HepG2 (cell line): ENCODE measurements at regions not wholly inside any gene's neighbourhood (a gene's known extent, or its start where the extent isn't known, plus 50 kb on each side); places are given as distances from the start of the nearest gene placed in this dataset.

ENCODE experiments used
- ATAC-seq: fragments of 200-7000 bp; cut with Tn5 transposase; 3 replicates; pipeline ENCODE4 v1.9.1; 2020; ENCODE audit warnings: mild to moderate bottlenecking, moderate library complexity
- BruUV-seq: library from RNA; stranded (reverse); fragments of 400-500 nt; replicated peaks from 2 replicates; lab custom pipeline; 2021; lab: Mats Ljungman, UMichigan
- CTCF ChIA-PET: fragments of 300-600 bp; formaldehyde crosslinking; extraction: SDS; loops from one replicate; lab custom pipeline; 2021; ENCODE audit warnings: low total read pairs, inconsistent platforms, low intra/inter-chr PET ratio; lab: Yijun Ruan, JAX
- POLR2A ChIA-PET: fragments of 350-600 bp; sonication (Branson Sonifier 250); formaldehyde crosslinking; loops from one replicate; lab custom pipeline; 2020; ENCODE audit warnings: antibody characterized with exemption, inconsistent platforms; lab: Yijun Ruan, JAX
- DNase-seq: peaks from one replicate; pipeline ENCODE4 v3.0.0-alpha.2; 2015; ENCODE audit warnings: low spot score
- FAIRE-seq: peaks from 3 replicates; lab custom pipeline; 2011; peaks lifted over from hg19 to GRCh38; lab: Jason Lieb, UNC
- H2AFZ ChIP-seq: one replicate; pipeline ENCODE4 v1.6.1; 2011; ENCODE audit warnings: low read length, inconsistent platforms
- H3K27ac ChIP-seq: fragments of 300-600 bp; 3 replicates; pipeline ENCODE4 v1.8.0; 2011; ENCODE audit warnings: mixed run types, mild to moderate bottlenecking, mixed read lengths, low read length, inconsistent platforms; ENCODE audit not compliant: insufficient read depth; ENCODE audit errors: extremely low read length
- H3K27me3 ChIP-seq, 2 experiments: fragments of 200-600 bp in 1 of 2; 2 replicates in 1 of 2; 3 replicates in 1 of 2; pipeline versions ENCODE4 v1.6.0 to v1.8.0; 2011; ENCODE audit warnings: low read length in 2 of 2, mild to moderate bottlenecking in 2 of 2, moderate library complexity in 2 of 2, inconsistent platforms in 1 of 2; ENCODE audit not compliant: insufficient read depth in 2 of 2, control insufficient read depth in 1 of 2
- H3K36me3 ChIP-seq, 2 experiments: fragments of 200-600 bp in 1 of 2; replicated peaks in 1 of 2; 2 replicates in 1 of 2; 3 replicates in 1 of 2; pipeline versions ENCODE4 v1.5.1 to v1.8.0; 2011; ENCODE audit warnings: low read length in 2 of 2, inconsistent platforms in 1 of 2; ENCODE audit not compliant: insufficient read depth in 2 of 2, control insufficient read depth in 1 of 2
- H3K4me1 ChIP-seq: 2 replicates; pipeline ENCODE4 v1.5.1; 2012; ENCODE audit warnings: low read length, inconsistent platforms; ENCODE audit not compliant: insufficient read depth
- H3K4me2 ChIP-seq: 2 replicates; pipeline ENCODE4 v1.6.0; 2011; ENCODE audit warnings: low read depth, low read length, inconsistent platforms
- H3K4me3 ChIP-seq, 3 experiments: fragments of 200-600 bp in 1 of 3; sonication (generic), shearing (Covaris generic) in 1 of 3; replicated peaks in 1 of 3; 2 replicates each; pipeline ENCODE4 v1.5.1; 2011 to 2016; ENCODE audit warnings: low read length in 3 of 3, inconsistent platforms in 2 of 3, low read depth in 2 of 3, mild to moderate bottlenecking in 2 of 3, control low read depth in 1 of 3, mixed read lengths in 1 of 3; ENCODE audit not compliant: insufficient read depth in 1 of 3
- H3K79me2 ChIP-seq: one replicate; pipeline ENCODE4 v1.6.1; 2011; ENCODE audit warnings: low read length, inconsistent platforms; ENCODE audit not compliant: insufficient read depth
- H3K9ac ChIP-seq: 2 replicates; pipeline ENCODE4 v1.6.0; 2011; ENCODE audit warnings: mild to moderate bottlenecking, low read depth, low read length, inconsistent platforms; ENCODE audit not compliant: insufficient read depth
- H3K9me3 ChIP-seq: 2 replicates; pipeline ENCODE4 v1.5.1; 2012; ENCODE audit warnings: mild to moderate bottlenecking, low read length
- H4K20me1 ChIP-seq: 2 replicates; pipeline ENCODE4 v1.6.0; 2011; ENCODE audit warnings: inconsistent platforms, mild to moderate bottlenecking, low read length, moderate library complexity; ENCODE audit not compliant: insufficient read depth
- CHD4 ChIP-seq: fragments of 200-600 bp; sonication (generic); IDR thresholded peaks from 2 replicates; pipeline ENCODE4 v1.7.0; 2017; ENCODE audit warnings: mild to moderate bottlenecking, low read length, borderline replicate concordance
- MXD1 ChIP-seq: sonication (generic); formaldehyde crosslinking; IDR thresholded peaks from 2 replicates; pipeline ENCODE4 v1.4.0; 2020; ENCODE audit warnings: mild to moderate bottlenecking, missing genetic modification reagents
- POLR2AphosphoS2 ChIP-seq: IDR thresholded peaks from 2 replicates; pipeline ENCODE4 v1.6.1; 2011; ENCODE audit warnings: low read depth, low read length, improper control_type of control experiment
- RNF2 ChIP-seq: fragments of 450-650 bp; conservative IDR thresholded peaks from 2 replicates; pipeline ENCODE4 v1.6.1; 2016; ENCODE audit warnings: low read depth
- SP4 ChIP-seq: sonication (generic); formaldehyde crosslinking; IDR thresholded peaks from 2 replicates; pipeline ENCODE4 v1.8.1; 2023; ENCODE audit warnings: mild to moderate bottlenecking, missing genetic modification reagents
- TAF15 ChIP-seq: fragments of 200-400 bp; formaldehyde crosslinking; IDR thresholded peaks from one replicate; pipeline ENCODE4 v1.6.1; 2018; ENCODE audit warnings: mild to moderate bottlenecking, low read depth, low read length; ENCODE audit not compliant: poor library complexity, severe bottlenecking
- ZFP90 ChIP-seq: sonication (generic); formaldehyde crosslinking; IDR thresholded peaks from 2 replicates; pipeline ENCODE4 v1.8.0; 2022; ENCODE audit warnings: missing genetic modification reagents, mild to moderate bottlenecking, inconsistent platforms, borderline replicate concordance
- ZNF205 ChIP-seq: IDR thresholded peaks from 2 replicates; pipeline ENCODE4 v1.6.1; 2018; ENCODE audit warnings: missing biosample characterization, missing genetic modification reagents
- ZNF547 ChIP-seq: sonication (generic); formaldehyde crosslinking; IDR thresholded peaks from 2 replicates; pipeline ENCODE4 v1.5.1; 2020; ENCODE audit warnings: mild to moderate bottlenecking, missing genetic modification reagents
- WGBS: methylation state at CpG from one replicate; pipeline ENCODE4 v1.1.6; 2017; ENCODE audit warnings: low lambda C conversion rate; 5-methylcytosine and 5-hydroxymethylcytosine counted together
- in situ Hi-C: cut with HindIII; loops from 2 replicates; pipeline ENCODE4 v1.10.0; 2017; ENCODE audit warnings: low pct_unique_long_range_greater_than_20kb; ENCODE audit not compliant: extremely low pct_ligation_motif_present
- intact Hi-C: fragments of 100-400 bp; cut with micrococcal nuclease; formaldehyde crosslinking; loops from one replicate; pipeline ENCODE4 v1.10.0; 2022; ENCODE audit not compliant: unreplicated experiment

GRCh38 chr13:51518827-51519226 is 65.4 kb upstream of the WDFY2 start:
- Histone ChIP-seq H3K4me2 (no peak overlapping the region), H3K4me3 (no peak overlapping the region), H3K9ac (no peak overlapping the region), H4K20me1 (no peaks in the 10 kb centered on the region), H3K27me3 (no peaks in the 10 kb centered on the region), H3K36me3 (no peaks in the 10 kb centered on the region), H3K9me3 (no peaks in the 10 kb centered on the region), H3K79me2 (no peaks in the 10 kb centered on the region), H3K4me1 (peaks cover 42% of the 10 kb centered on the region), H3K27ac (no peak overlapping the region), H2AFZ (no peak overlapping the region)
- POLR2A ChIA-PET: interaction anchor here (1.3 kb wide), 1 partner anchor 65 kb away, joined by 3 read pairs; no protein-coding TSS in a partner anchor
- CTCF ChIA-PET: no interaction called here
- BruUV-seq: no TSS peak
- in situ Hi-C loops (no loop called here), intact Hi-C loops (no loop called here)
- ATAC-seq (no peak), FAIRE-seq (no peak), DNase-seq (no peak)
- 53% methylated on average over 6 of the region's 6 CpGs for WGBS
- TF ChIP-seq ZFP90 (CRISPR knock-in tag) (no peak), CHD4 (no peak), POLR2AphosphoS2 (no peak), ZNF547 (CRISPR knock-in tag) (no peak), MXD1 (CRISPR knock-in tag) (no peak), TAF15 (no peak), ZNF205 (CRISPR knock-in tag) (no peak), SP4 (CRISPR knock-in tag) (no peak), RNF2 (no peak)
